ENCODE measurements at regions not wholly inside any gene's neighbourhood (a gene's known extent, or its start where the extent isn't known, plus 50 kb on each side); places are given as distances from the start of the nearest gene placed in this dataset.
"Not testable (repeated sequence)": the region's sequence is repeated elsewhere in the genome, so short reads cannot be mapped to it uniquely, and the experiment has no call there.

- no peaks in the 10 kb centered on the region for H3K4me1 Mint-ChIP-seq (ENCODE audit: unreplicated experiment)
These were observed 99.2 kb downstream of the TPRA1 start for GRCh38 chr3:127491323-127491722.

GRCh38 chr3:127491024-127491305 lies 99.6 kb downstream of the TPRA1 start:
- not testable (repeated sequence) for H3K4me1 Mint-ChIP-seq (ENCODE audit: unreplicated experiment); H3K36me3 Mint-ChIP-seq (ENCODE audit: unreplicated experiment); H3K9me3 Mint-ChIP-seq (ENCODE audit: unreplicated experiment); H3K27ac Mint-ChIP-seq (ENCODE audit: unreplicated experiment); H3K4me3 Mint-ChIP-seq (ENCODE audit: unreplicated experiment)
- H3K27me3 Mint-ChIP-seq (ENCODE audit: unreplicated experiment), result peaks cover 18% of the 10 kb centered on the region
- DNase-seq (ENCODE audit: extremely low spot score, unreplicated experiment), result peak; percentile 17

More at GRCh38 chr3:127491323-127491722, 99.2 kb downstream of the TPRA1 start:
- no peak overlapping the region for H3K4me3 Mint-ChIP-seq (ENCODE audit: unreplicated experiment)
- H3K27me3 Mint-ChIP-seq (ENCODE audit: unreplicated experiment), result peaks cover 18% of the 10 kb centered on the region
- peak; percentile 48 for DNase-seq (ENCODE audit: extremely low spot score, unreplicated experiment)
- no peak for TF ChIP-seq CTCF (IDR thresholded peaks at IDR 0.05)
- no peak overlapping the region for H3K27ac Mint-ChIP-seq (ENCODE audit: unreplicated experiment)
- H3K36me3 Mint-ChIP-seq (ENCODE audit: unreplicated experiment), result no peaks in the 10 kb centered on the region
- H3K9me3 Mint-ChIP-seq (ENCODE audit: unreplicated experiment), result no peaks in the 10 kb centered on the region

GRCh38 chr3:127490271-127491023 lies 100.1 kb downstream of the TPRA1 start:
- Mint-ChIP-seq H3K27me3 (ENCODE audit: unreplicated experiment) (peaks cover 18% of the 10 kb centered on the region), H3K36me3 (ENCODE audit: unreplicated experiment) (no peaks in the 10 kb centered on the region), H3K4me3 (ENCODE audit: unreplicated experiment) (no peak overlapping the region), H3K9me3 (ENCODE audit: unreplicated experiment) (no peaks in the 10 kb centered on the region), H3K4me1 (ENCODE audit: unreplicated experiment) (no peaks in the 10 kb centered on the region), H3K27ac (ENCODE audit: unreplicated experiment) (no peak overlapping the region)
- DNase-seq (ENCODE audit: extremely low spot score, unreplicated experiment), result peak; percentile 76
- TF ChIP-seq CTCF (IDR thresholded peaks at IDR 0.05), result no peak

DNA sequence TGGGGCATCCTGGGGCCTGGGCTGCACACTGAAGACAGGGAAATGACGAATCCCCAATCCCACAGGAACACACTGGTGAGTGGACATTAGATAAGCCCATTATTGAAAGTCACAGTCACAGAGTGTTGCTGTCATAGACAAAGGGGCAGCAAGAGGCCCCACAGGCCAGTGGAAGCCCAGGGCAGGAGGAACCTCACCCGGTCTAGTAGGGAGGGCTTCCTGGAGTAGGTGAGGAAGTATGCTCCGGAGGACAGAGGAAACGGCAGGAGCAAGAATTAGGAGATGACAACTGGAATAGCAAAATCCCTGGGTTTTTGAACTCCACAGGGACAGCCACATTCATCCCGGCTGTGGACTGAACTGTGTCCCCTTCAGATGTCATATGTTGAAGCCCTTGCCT lies 101.2 kb downstream of the TPRA1 start:
- Mint-ChIP-seq H3K4me1 (ENCODE audit: unreplicated experiment) (no peaks in the 10 kb centered on the region), H3K9me3 (ENCODE audit: unreplicated experiment) (no peaks in the 10 kb centered on the region), H3K27me3 (ENCODE audit: unreplicated experiment) (peaks cover 14% of the 10 kb centered on the region), H3K36me3 (ENCODE audit: unreplicated experiment) (no peaks in the 10 kb centered on the region), H3K4me3 (ENCODE audit: unreplicated experiment) (no peak overlapping the region), H3K27ac (ENCODE audit: unreplicated experiment) (no peak overlapping the region)
- DNase-seq (ENCODE audit: extremely low spot score, unreplicated experiment), result peak; percentile 40
- TF ChIP-seq CTCF (IDR thresholded peaks at IDR 0.05), result no peak

DNA sequence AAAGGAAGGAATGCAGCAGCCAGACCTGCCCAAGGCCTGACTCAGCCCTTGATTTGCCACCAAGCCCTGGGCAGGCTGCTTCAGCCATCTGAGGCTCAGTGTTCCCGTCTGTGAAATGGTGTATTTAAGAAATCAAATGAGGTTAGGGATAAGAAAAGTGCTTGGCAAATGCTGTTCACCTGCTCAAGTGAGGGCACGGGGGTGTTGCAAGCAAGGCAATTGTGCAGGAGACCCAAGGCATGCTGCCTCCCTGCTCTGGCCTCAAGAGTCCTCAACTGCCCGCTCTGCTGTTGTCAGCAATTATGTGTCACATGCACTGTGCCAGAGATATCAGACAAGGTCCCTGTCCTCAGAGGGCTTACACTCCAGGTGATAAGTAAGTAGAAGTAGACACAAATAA lies 101.8 kb downstream of the TPRA1 start:
- H3K27me3 Mint-ChIP-seq (ENCODE audit: unreplicated experiment), result peaks cover 13% of the 10 kb centered on the region
- no peaks in the 10 kb centered on the region for H3K9me3 Mint-ChIP-seq (ENCODE audit: unreplicated experiment)
- H3K36me3 Mint-ChIP-seq (ENCODE audit: unreplicated experiment), result no peaks in the 10 kb centered on the region
- no peaks in the 10 kb centered on the region for H3K4me1 Mint-ChIP-seq (ENCODE audit: unreplicated experiment)
- TF ChIP-seq CTCF (IDR thresholded peaks at IDR 0.05), result no peak
- no peak overlapping the region for H3K4me3 Mint-ChIP-seq (ENCODE audit: unreplicated experiment)
- no peak overlapping the region for H3K27ac Mint-ChIP-seq (ENCODE audit: unreplicated experiment)
- peak; percentile 56 for DNase-seq (ENCODE audit: extremely low spot score, unreplicated experiment)

All from osteocyte (in vitro differentiated cells).